ENCODE measurements at regions not wholly inside any gene's neighbourhood (a gene's known extent, or its start where the extent isn't known, plus 50 kb on each side); places are given as distances from the start of the nearest gene placed in this dataset.

- TF ChIP-seq CTCF (IDR thresholded peaks at IDR 0.05; ENCODE audit: low read depth, low read length, poor library complexity, severe bottlenecking) (no peak), EZH2phosphoT487 (IDR thresholded peaks at IDR 0.05; ENCODE audit: borderline replicate concordance, low read length) (no peak)
These were observed 550.7 kb upstream of the MGMT start for GRCh38 chr10:128916383-128916782.

Measured in DOHH2 (cell line).